Choroid plexus epithelial cell (primary cell): ENCODE measurements at regions not wholly inside any gene's neighbourhood (a gene's known extent, or its start where the extent isn't known, plus 50 kb on each side); places are given as distances from the start of the nearest gene placed in this dataset.

Experiments used
- DNase-seq: peaks from one replicate; pipeline ENCODE4 v3.0.0-alpha.2; 2010; ENCODE audit warnings: low read depth
- H3K4me3 ChIP-seq: 2 replicates; pipeline ENCODE4 v1.5.1; 2011; ENCODE audit warnings: low read depth, mild to moderate bottlenecking, control low read depth, low read length, moderate library complexity
- TF ChIP-seq, protein P1 (sequence below): conservative IDR thresholded peaks from 2 replicates; pipeline ENCODE4 v1.5.1; 2011; ENCODE audit warnings: low read depth, mild to moderate bottlenecking, control low read depth, inconsistent platforms, low read length, moderate library complexity

- no peak overlapping the region for H3K4me3 ChIP-seq
- DNase-seq = no peak
- TF ChIP-seq, protein P1, sequence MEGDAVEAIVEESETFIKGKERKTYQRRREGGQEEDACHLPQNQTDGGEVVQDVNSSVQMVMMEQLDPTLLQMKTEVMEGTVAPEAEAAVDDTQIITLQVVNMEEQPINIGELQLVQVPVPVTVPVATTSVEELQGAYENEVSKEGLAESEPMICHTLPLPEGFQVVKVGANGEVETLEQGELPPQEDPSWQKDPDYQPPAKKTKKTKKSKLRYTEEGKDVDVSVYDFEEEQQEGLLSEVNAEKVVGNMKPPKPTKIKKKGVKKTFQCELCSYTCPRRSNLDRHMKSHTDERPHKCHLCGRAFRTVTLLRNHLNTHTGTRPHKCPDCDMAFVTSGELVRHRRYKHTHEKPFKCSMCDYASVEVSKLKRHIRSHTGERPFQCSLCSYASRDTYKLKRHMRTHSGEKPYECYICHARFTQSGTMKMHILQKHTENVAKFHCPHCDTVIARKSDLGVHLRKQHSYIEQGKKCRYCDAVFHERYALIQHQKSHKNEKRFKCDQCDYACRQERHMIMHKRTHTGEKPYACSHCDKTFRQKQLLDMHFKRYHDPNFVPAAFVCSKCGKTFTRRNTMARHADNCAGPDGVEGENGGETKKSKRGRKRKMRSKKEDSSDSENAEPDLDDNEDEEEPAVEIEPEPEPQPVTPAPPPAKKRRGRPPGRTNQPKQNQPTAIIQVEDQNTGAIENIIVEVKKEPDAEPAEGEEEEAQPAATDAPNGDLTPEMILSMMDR = no peak
Measured at GRCh38 chr1:80445033-80445432, 1355.7 kb upstream of the ADGRL2 start.

- no peak for DNase-seq
- H3K4me3 ChIP-seq = no peak overlapping the region
- TF ChIP-seq, protein P1 = no peak
Measured at GRCh38 chr1:80444171-80444570, 1356.6 kb upstream of the ADGRL2 start.

DNA sequence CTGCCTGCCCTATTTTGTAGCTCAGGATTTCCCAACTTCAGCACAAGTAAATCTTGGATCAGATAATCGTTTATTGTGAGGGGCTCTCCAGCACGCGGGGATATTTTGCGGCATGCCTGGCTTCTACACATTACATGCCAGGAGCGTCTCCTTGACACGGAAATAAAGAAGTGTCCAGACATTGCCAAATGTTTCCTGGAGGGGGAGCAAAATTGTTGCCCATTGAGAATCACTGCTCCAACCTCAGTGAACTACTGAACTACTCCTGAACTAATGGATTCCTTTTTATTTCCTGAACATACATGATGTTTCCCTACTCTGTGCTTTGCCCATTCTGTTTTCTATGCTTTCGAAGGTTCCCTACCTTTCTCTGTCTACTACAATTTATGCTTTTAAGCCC is 1359.1 kb upstream of the ADGRL2 start:
- TF ChIP-seq, protein P1 = no peak
- no peak for DNase-seq
- H3K4me3 ChIP-seq = no peak overlapping the region

GRCh38 chr1:80436851-80437250 is 1363.9 kb upstream of the ADGRL2 start:
- no peak for DNase-seq
- H3K4me3 ChIP-seq = no peak overlapping the region
- TF ChIP-seq, protein P1 = no peak

GRCh38 chr1:80427881-80428280 is 1372.9 kb upstream of the ADGRL2 start:
- no peak overlapping the region for H3K4me3 ChIP-seq
- peak; percentile 6 for DNase-seq
- TF ChIP-seq, protein P1 = no peak

- no peak for DNase-seq
- H3K4me3 ChIP-seq = no peak overlapping the region
- TF ChIP-seq, protein P1 = no peak
Measured at GRCh38 chr1:80424249-80424648, 1376.5 kb upstream of the ADGRL2 start.

GRCh38 chr1:80418134-80418533 is 1382.6 kb upstream of the ADGRL2 start:
- no peak for DNase-seq
- H3K4me3 ChIP-seq = no peak overlapping the region
- TF ChIP-seq, protein P1 = no peak
